Parathyroid adenoma (tissue), 2 donors: ENCODE measurements at regions not wholly inside any gene's neighbourhood (a gene's known extent, or its start where the extent isn't known, plus 50 kb on each side); places are given as distances from the start of the nearest gene placed in this dataset.

Source experiments
- H2AFZ ChIP-seq: fragments of 300-600 bp; sonication (generic); one replicate; pipeline ENCODE4 v1.7.0; 2017; ENCODE audit warnings: antibody characterized with exemption, mild to moderate bottlenecking
- H3K27ac ChIP-seq: fragments of 300-600 bp; sonication (generic); one replicate; pipeline ENCODE4 v1.7.0; 2017
- H3K27me3 ChIP-seq: fragments of 300-600 bp; sonication (generic); one replicate; pipeline ENCODE4 v1.7.0; 2017; ENCODE audit warnings: low read length; ENCODE audit not compliant: control insufficient read depth, insufficient read depth
- H3K36me3 ChIP-seq: fragments of 300-600 bp; sonication (generic); one replicate; pipeline ENCODE4 v1.7.0; 2017; ENCODE audit warnings: low read length; ENCODE audit not compliant: control insufficient read depth, insufficient read depth
- H3K4me1 ChIP-seq: fragments of 300-600 bp; sonication (generic); one replicate; pipeline ENCODE4 v1.7.0; 2017; ENCODE audit warnings: control low read depth
- H3K4me2 ChIP-seq: fragments of 300-600 bp; sonication (generic); one replicate; pipeline ENCODE4 v1.7.0; 2017; ENCODE audit warnings: low read length
- H3K4me3 ChIP-seq: fragments of 300-600 bp; sonication (generic); one replicate; pipeline ENCODE4 v1.7.0; 2017; ENCODE audit warnings: low read depth, low read length
- H3K79me2 ChIP-seq: fragments of 300-600 bp; sonication (generic); one replicate; pipeline ENCODE4 v1.7.0; 2017; ENCODE audit warnings: control low read depth
- H3K9ac ChIP-seq: fragments of 300-600 bp; sonication (generic); one replicate; pipeline ENCODE4 v1.7.0; 2017; ENCODE audit warnings: mild to moderate bottlenecking
- H3K9me3 ChIP-seq: fragments of 300-600 bp; sonication (generic); one replicate; pipeline ENCODE4 v1.7.0; 2017; ENCODE audit warnings: low read length; ENCODE audit not compliant: control insufficient read depth
- TF ChIP-seq, protein P1 (sequence below): fragments of 300-600 bp; sonication (generic); IDR thresholded peaks from one replicate; pipeline ENCODE4 v1.7.0; 2017; ENCODE audit warnings: antibody characterized with exemption, mild to moderate bottlenecking
- donor health status: primary hyperparathyroidism.

DNA sequence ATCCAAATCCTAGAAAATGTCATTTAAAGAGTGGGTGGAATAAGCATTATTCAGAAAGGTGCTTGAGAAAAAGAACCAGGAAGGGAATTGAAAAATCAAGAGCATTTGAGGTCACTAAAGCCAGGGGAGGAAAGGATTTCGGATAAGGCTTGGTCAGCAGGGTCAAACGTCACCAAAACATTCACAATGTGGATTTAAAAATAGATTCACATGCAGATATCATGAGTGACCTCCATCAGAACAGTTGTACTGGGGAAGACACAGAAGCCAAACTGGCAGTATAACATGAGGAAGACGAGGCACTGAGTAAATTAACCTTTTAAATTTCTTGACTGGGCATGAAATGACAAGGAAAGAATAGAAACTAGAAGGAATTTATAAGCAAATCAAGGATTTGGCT lies 175.1 kb upstream of the CCDC196 start:
- Histone ChIP-seq H3K9ac (no peak overlapping the region), H3K27ac (no peak overlapping the region), H3K36me3 (no peaks in the 10 kb centered on the region), H3K79me2 (no peaks in the 10 kb centered on the region), H3K4me1 (no peaks in the 10 kb centered on the region), H3K4me2 (no peak overlapping the region), H2AFZ (no peak overlapping the region), H3K9me3 (no peaks in the 10 kb centered on the region), H3K4me3 (no peak overlapping the region), H3K27me3 (no peaks in the 10 kb centered on the region)
- TF ChIP-seq, protein P1, sequence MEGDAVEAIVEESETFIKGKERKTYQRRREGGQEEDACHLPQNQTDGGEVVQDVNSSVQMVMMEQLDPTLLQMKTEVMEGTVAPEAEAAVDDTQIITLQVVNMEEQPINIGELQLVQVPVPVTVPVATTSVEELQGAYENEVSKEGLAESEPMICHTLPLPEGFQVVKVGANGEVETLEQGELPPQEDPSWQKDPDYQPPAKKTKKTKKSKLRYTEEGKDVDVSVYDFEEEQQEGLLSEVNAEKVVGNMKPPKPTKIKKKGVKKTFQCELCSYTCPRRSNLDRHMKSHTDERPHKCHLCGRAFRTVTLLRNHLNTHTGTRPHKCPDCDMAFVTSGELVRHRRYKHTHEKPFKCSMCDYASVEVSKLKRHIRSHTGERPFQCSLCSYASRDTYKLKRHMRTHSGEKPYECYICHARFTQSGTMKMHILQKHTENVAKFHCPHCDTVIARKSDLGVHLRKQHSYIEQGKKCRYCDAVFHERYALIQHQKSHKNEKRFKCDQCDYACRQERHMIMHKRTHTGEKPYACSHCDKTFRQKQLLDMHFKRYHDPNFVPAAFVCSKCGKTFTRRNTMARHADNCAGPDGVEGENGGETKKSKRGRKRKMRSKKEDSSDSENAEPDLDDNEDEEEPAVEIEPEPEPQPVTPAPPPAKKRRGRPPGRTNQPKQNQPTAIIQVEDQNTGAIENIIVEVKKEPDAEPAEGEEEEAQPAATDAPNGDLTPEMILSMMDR, result no peak

DNA sequence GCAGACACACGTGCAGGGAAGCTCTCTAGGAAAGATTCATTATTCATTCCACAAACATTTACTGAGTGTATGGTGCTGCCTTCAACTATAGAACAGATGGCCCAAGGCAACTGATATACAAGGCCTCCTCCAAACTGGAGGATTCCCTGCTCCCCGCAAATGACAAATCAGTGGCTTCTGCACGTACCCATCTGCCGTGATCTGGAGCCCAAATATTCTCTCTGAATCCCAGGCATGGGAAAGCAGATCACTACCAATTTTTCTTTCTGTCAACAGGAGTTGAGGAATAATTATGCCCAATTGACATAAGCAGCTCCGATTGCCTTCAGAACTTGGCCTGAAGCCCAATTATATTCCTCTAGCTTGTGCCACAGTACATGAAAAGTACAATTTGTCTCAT lies 174.2 kb upstream of the CCDC196 start:
- no peak overlapping the region for H3K4me2 ChIP-seq
- TF ChIP-seq, protein P1, result no peak
- no peaks in the 10 kb centered on the region for H3K36me3 ChIP-seq
- no peak overlapping the region for H3K9ac ChIP-seq
- no peaks in the 10 kb centered on the region for H3K4me1 ChIP-seq
- H3K9me3 ChIP-seq, result no peaks in the 10 kb centered on the region
- no peaks in the 10 kb centered on the region for H3K27me3 ChIP-seq
- H3K79me2 ChIP-seq, result no peaks in the 10 kb centered on the region
- H3K4me3 ChIP-seq, result no peak overlapping the region
- H2AFZ ChIP-seq, result no peak overlapping the region
- no peak overlapping the region for H3K27ac ChIP-seq

DNA sequence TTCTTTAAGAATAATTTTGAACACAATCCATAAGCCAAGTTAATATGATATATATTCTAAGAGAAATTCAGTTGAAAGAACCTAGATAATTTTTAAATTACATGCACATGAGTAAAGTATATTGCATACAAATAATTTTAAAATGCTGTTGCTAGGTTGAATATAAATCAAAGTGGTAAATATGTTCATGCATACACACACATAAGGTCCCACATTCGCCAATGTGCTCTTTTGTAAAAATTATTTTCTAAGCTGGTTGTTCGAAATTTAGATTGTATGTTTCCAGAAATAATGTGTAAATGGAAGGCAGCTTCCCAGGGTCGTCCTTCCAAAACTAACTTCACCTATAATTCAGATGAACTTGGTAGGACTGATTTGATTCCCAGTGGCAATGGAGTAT lies 173.7 kb upstream of the CCDC196 start:
- H3K79me2 ChIP-seq, result no peaks in the 10 kb centered on the region
- no peak overlapping the region for H3K27ac ChIP-seq
- H3K9ac ChIP-seq, result no peak overlapping the region
- no peak overlapping the region for H3K4me2 ChIP-seq
- no peaks in the 10 kb centered on the region for H3K27me3 ChIP-seq
- no peaks in the 10 kb centered on the region for H3K36me3 ChIP-seq
- no peak overlapping the region for H2AFZ ChIP-seq
- no peaks in the 10 kb centered on the region for H3K4me1 ChIP-seq
- no peak overlapping the region for H3K4me3 ChIP-seq
- no peaks in the 10 kb centered on the region for H3K9me3 ChIP-seq
- TF ChIP-seq, protein P1, result no peak

DNA sequence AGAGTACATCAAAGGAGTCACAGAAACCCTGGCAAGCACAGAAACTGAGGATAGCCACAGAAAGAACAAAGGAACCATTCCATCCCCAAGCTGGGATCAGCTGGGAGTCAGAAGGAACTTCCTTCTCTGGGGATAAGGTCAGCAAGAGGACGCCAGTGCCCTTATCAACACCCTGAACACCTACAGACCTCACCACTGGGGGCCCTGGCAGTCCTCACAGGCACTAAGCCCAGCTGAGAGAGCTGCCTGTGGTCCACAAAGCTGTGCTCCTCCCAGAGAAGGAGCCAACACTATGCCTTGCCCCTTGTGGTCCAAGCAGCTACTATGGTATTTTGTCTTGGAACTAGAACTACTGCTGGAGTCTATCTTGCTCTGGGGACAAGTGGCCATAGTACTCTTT lies 171.1 kb upstream of the CCDC196 start:
- Histone ChIP-seq H3K27me3 (no peaks in the 10 kb centered on the region), H3K4me1 (no peaks in the 10 kb centered on the region), H3K4me3 (no peak overlapping the region), H3K36me3 (no peaks in the 10 kb centered on the region), H3K9me3 (no peaks in the 10 kb centered on the region), H2AFZ (no peak overlapping the region), H3K4me2 (no peak overlapping the region), H3K27ac (no peak overlapping the region), H3K9ac (no peak overlapping the region), H3K79me2 (no peaks in the 10 kb centered on the region)
- TF ChIP-seq, protein P1, result no peak

DNA sequence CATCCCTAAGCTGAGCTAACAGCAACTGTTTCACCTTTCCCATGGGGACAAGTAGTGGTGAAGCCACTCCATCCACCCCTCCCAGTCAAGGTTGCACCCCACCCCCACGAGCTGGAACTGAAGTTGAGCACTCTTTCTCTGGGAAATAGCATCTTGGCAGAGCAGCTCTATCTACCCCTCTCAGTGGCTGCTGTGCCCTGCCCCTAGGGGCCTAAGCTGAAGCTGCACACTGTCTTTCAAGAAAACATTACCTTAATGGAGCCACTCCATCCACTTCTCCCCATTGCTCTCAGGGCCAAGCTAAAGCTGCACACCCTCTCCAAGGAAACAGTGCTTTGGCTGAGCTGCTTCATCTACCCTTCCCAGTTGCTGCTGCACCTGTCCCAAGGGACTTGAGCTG lies 170.6 kb upstream of the CCDC196 start:
- Histone ChIP-seq H3K27ac (no peak overlapping the region), H3K4me1 (no peaks in the 10 kb centered on the region), H3K9me3 (no peaks in the 10 kb centered on the region), H3K27me3 (no peaks in the 10 kb centered on the region), H3K4me2 (no peak overlapping the region), H3K79me2 (no peaks in the 10 kb centered on the region), H3K4me3 (no peak overlapping the region), H2AFZ (no peak overlapping the region), H3K9ac (no peak overlapping the region), H3K36me3 (no peaks in the 10 kb centered on the region)
- TF ChIP-seq, protein P1, result no peak
